HCT116 (cell line): ENCODE measurements at regions not wholly inside any gene's neighbourhood (a gene's known extent, or its start where the extent isn't known, plus 50 kb on each side); places are given as distances from the start of the nearest gene placed in this dataset.

ENCODE experiments used
- ATAC-seq: fragments of 200-7000 bp; cut with Tn5 transposase; 2 replicates; pipeline ENCODE4 v1.9.1; 2020; ENCODE audit warnings: mild to moderate bottlenecking, moderate library complexity
- BruUV-seq: library from RNA; stranded (reverse); fragments of 400-500 nt; replicated peaks from 2 replicates; lab custom pipeline; 2021; lab: Mats Ljungman, UMichigan
- CTCF ChIA-PET: fragments of 300-600 bp; sonication (Branson Sonifier 250); formaldehyde crosslinking; loops from one replicate; lab custom pipeline; 2021; ENCODE audit warnings: antibody characterized with exemption; lab: Charles Lee
- POLR2A ChIA-PET: fragments of 300-600, 350-600 bp; sonication (Branson Sonifier 250); formaldehyde crosslinking; loops from one replicate; lab custom pipeline; 2021; ENCODE audit warnings: antibody characterized with exemption; lab: Charles Lee
- RAD21 ChIA-PET, 2 experiments: fragments of 300-600 bp; sonication (Branson Sonifier 250); formaldehyde crosslinking; loops; one replicate each; lab custom pipeline; 2023; ENCODE audit warnings: low total read pairs in 2 of 2; ENCODE audit not compliant: uncharacterized antibody in 2 of 2, unreplicated experiment in 2 of 2, low non-redundant PET in 1 of 2; lab: Charles Lee
- DNase-seq: peaks from one replicate; pipeline ENCODE4 v3.0.0-alpha.2; 2010; ENCODE audit warnings: low read depth, low spot score
- H2AFZ ChIP-seq: fragments of 200-600 bp; shearing (Covaris generic), sonication (generic); 2 replicates; pipeline ENCODE4 v1.6.1; 2017; ENCODE audit warnings: low read depth, mixed run types, mixed read lengths, antibody characterized with exemption, low read length; ENCODE audit not compliant: poor library complexity, severe bottlenecking
- H3K27ac ChIP-seq: 2 replicates; pipeline ENCODE4 v1.5.1; 2012; ENCODE audit warnings: low read depth, low read length
- H3K27me3 ChIP-seq: fragments of 200-600 bp; sonication (generic); 2 replicates; pipeline ENCODE4 v1.6.1; 2016; ENCODE audit warnings: mixed run types, low read length, mixed read lengths; ENCODE audit not compliant: insufficient read depth
- H3K36me3 ChIP-seq, 2 experiments: fragments of 200-500 bp in 1 of 2; fragments of 200-600 bp in 1 of 2; sonication (Bioruptor generic) in 1 of 2; sonication (generic) in 1 of 2; 2 replicates each; pipeline versions ENCODE4 v1.5.1 to v1.6.1; 2014 to 2016; ENCODE audit warnings: low read length in 2 of 2, inconsistent platforms in 1 of 2, mixed read lengths in 1 of 2, mixed run types in 1 of 2; ENCODE audit not compliant: insufficient read depth in 2 of 2, control insufficient read depth in 1 of 2
- H3K4me1 ChIP-seq, 2 experiments: fragments of 200-600 bp in 1 of 2; sonication (generic) in 1 of 2; 2 replicates each; pipeline versions ENCODE4 v1.5.1 to v1.6.1; 2012 to 2017; ENCODE audit warnings: low read length in 2 of 2, inconsistent platforms in 1 of 2, mild to moderate bottlenecking in 1 of 2, mixed read lengths in 1 of 2, mixed run types in 1 of 2, moderate library complexity in 1 of 2; ENCODE audit not compliant: insufficient read depth in 2 of 2, control insufficient read depth in 1 of 2
- H3K4me2 ChIP-seq: fragments of 200-600 bp; sonication (generic); 2 replicates; pipeline ENCODE4 v1.6.1; 2017; ENCODE audit warnings: mixed run types, low read length, mixed read lengths
- H3K4me3 ChIP-seq, 2 experiments: fragments of 200-600 bp in 1 of 2; sonication (generic) in 1 of 2; replicated peaks in 1 of 2; 2 replicates each; pipeline ENCODE4 v1.5.1; 2011 to 2016; ENCODE audit warnings: low read length in 2 of 2, control low read depth in 1 of 2, low read depth in 1 of 2, mild to moderate bottlenecking in 1 of 2, mixed read lengths in 1 of 2, mixed run types in 1 of 2
- H3K79me2 ChIP-seq: fragments of 200-600 bp; sonication (generic); 2 replicates; pipeline ENCODE4 v1.6.1; 2017; ENCODE audit warnings: mild to moderate bottlenecking, mixed run types, low read length, moderate library complexity, mixed read lengths; ENCODE audit not compliant: insufficient read depth
- H3K9ac ChIP-seq: fragments of 200-600 bp; sonication (generic); 2 replicates; pipeline ENCODE4 v1.6.1; 2016; ENCODE audit warnings: low read length, mixed read lengths
- H3K9me2 ChIP-seq: fragments of 200-600 bp; sonication (generic), shearing (Covaris generic); 2 replicates; pipeline ENCODE4 v1.6.1; 2017; ENCODE audit warnings: mixed run types, mild to moderate bottlenecking, moderate library complexity; ENCODE audit not compliant: insufficient read depth
- H3K9me3 ChIP-seq, 2 experiments: fragments of 200-500 bp in 1 of 2; fragments of 200-600 bp in 1 of 2; sonication (Bioruptor generic) in 1 of 2; sonication (generic) in 1 of 2; 2 replicates each; pipeline ENCODE4 v1.6.1; 2014 to 2017; ENCODE audit warnings: low read length in 2 of 2, mixed read lengths in 2 of 2, inconsistent platforms in 1 of 2, low read depth in 1 of 2, mild to moderate bottlenecking in 1 of 2, mixed run types in 1 of 2, moderate library complexity in 1 of 2; ENCODE audit not compliant: control insufficient read depth in 1 of 2, insufficient read depth in 1 of 2
- H4K20me1 ChIP-seq: fragments of 200-600 bp; sonication (generic), shearing (Covaris generic); 2 replicates; pipeline ENCODE4 v1.6.1; 2017; ENCODE audit warnings: mixed run types, mild to moderate bottlenecking, moderate library complexity; ENCODE audit not compliant: insufficient read depth
- ATF3 ChIP-seq: IDR thresholded peaks from 2 replicates; pipeline ENCODE4 v1.6.1; 2012
- CBX3 ChIP-seq: IDR thresholded peaks from 2 replicates; pipeline ENCODE4 v1.6.1; 2012; ENCODE audit warnings: low read depth
- ELF1 ChIP-seq: IDR thresholded peaks from 2 replicates; pipeline ENCODE4 v1.6.1; 2012; ENCODE audit warnings: low read depth, borderline replicate concordance
- EZH2 ChIP-seq: fragments of 200-600 bp; sonication (generic); IDR thresholded peaks from 2 replicates; pipeline ENCODE4 v1.6.1; 2017; ENCODE audit warnings: antibody characterized with exemption, mixed run types
- FOSL1 ChIP-seq: IDR thresholded peaks from 2 replicates; pipeline ENCODE4 v1.6.1; 2012; ENCODE audit warnings: low read depth
- JUND ChIP-seq: IDR thresholded peaks from 2 replicates; pipeline ENCODE4 v1.6.1; 2012
- POLR2A ChIP-seq: IDR thresholded peaks from 2 replicates; pipeline ENCODE4 v1.7.0; 2011; ENCODE audit warnings: borderline replicate concordance; ENCODE audit not compliant: insufficient read depth, insufficient read length; ENCODE audit errors: extremely low read depth
- REST ChIP-seq: IDR thresholded peaks from 2 replicates; pipeline ENCODE4 v1.6.1; 2012; ENCODE audit warnings: low read depth
- SIN3A ChIP-seq: IDR thresholded peaks from 2 replicates; pipeline ENCODE4 v1.6.1; 2012; ENCODE audit warnings: low read depth
- SP1 ChIP-seq: IDR thresholded peaks from 2 replicates; pipeline ENCODE4 v1.6.1; 2012; ENCODE audit warnings: low read depth
- TCF7L2 ChIP-seq: IDR thresholded peaks from 2 replicates; pipeline ENCODE4 v1.7.0; 2011; ENCODE audit warnings: borderline replicate concordance, inconsistent platforms; ENCODE audit not compliant: insufficient read depth, insufficient read length; ENCODE audit errors: extremely low read depth
- YY1 ChIP-seq: IDR thresholded peaks from 2 replicates; pipeline ENCODE4 v1.6.1; 2011; ENCODE audit warnings: low read length, low read depth, moderate library complexity, mild to moderate bottlenecking; ENCODE audit not compliant: insufficient replicate concordance; ENCODE audit errors: extremely low read depth
- ZFX ChIP-seq: fragments of 450-650 bp; IDR thresholded peaks from 2 replicates; pipeline ENCODE4 v1.6.1; 2017
- intact Hi-C: fragments of 100-400 bp; cut with micrococcal nuclease; formaldehyde crosslinking; loops from 2 replicates; pipeline ENCODE4 v1.10.0; 2022

DNA sequence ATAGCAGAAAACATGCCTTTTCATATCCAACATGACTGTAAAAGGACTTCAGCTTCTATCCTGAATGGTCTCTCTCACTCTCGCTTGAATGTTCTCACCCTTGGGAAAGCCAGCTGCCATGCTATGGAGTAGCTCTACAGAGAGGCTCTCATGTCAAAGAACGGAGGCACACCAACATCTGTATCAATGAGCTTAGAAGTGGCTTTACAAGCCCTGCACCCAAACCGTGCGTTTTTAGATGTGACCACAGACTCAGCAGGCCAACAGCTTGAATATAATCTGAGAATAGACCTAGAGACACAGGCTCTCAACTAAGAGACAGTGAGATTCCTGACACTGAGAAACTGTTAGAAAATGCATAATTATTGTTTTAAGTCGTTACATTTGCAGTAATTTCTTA, 1231.6 kb upstream of the CDH9 start:
- Histone ChIP-seq H3K36me3 (no peaks in the 10 kb centered on the region), H3K9me3 (peaks cover 4 to 8% of the 10 kb centered on the region in 2 experiments; a peak in 2 of 4 replicates), H3K27ac (no peak overlapping the region), H3K79me2 (no peaks in the 10 kb centered on the region), H3K4me3 (no peak overlapping the region), H3K4me2 (no peak overlapping the region), H4K20me1 (no peaks in the 10 kb centered on the region), H3K9me2 (no peaks in the 10 kb centered on the region), H3K4me1 (no peaks in the 10 kb centered on the region), H3K27me3 (no peaks in the 10 kb centered on the region), H3K9ac (no peak overlapping the region)
- no peak for ATAC-seq
- ChIA-PET CTCF (no interaction called here), RAD21 (no interaction called here)
- intact Hi-C loops, result no loop called here
- no TSS peak for BruUV-seq
- TF ChIP-seq POLR2A (no peak), FOSL1 (no peak), YY1 (no peak), EZH2 (no peak), REST (no peak), CBX3 (no peak), ELF1 (no peak), TCF7L2 (no peak), SIN3A (no peak), SP1 (no peak), JUND (no peak), ZFX (no peak), ATF3 (no peak)
- TF ChIP-seq, all 23 proteins: peak for 0
- no peak overlapping the region for H2AFZ ChIP-seq
- POLR2A ChIA-PET, result no interaction called here
- DNase-seq, result no peak
